KG1 (cell line): ENCODE measurements at regions not wholly inside any gene's neighbourhood (a gene's known extent, or its start where the extent isn't known, plus 50 kb on each side); places are given as distances from the start of the nearest gene placed in this dataset.
"Not testable (repeated sequence)": the region's sequence is repeated elsewhere in the genome, so short reads cannot be mapped to it uniquely, and the experiment has no call there.

ENCODE experiments used
- DNase-seq: peaks from one replicate; lab custom pipeline; 2025; lab: John Stamatoyannopoulos, UW

GRCh38 chr6:150767571-150768018 lies 97.9 kb upstream of the MTHFD1L start:
- DNase-seq: no peak

- DNase-seq: no peak
These were observed 94.9 kb upstream of the MTHFD1L start for GRCh38 chr6:150770637-150771036.

- no peak for DNase-seq
These were observed 91.5 kb upstream of the MTHFD1L start for GRCh38 chr6:150773969-150774368.

- no peak for DNase-seq
These were observed 89.9 kb upstream of the MTHFD1L start for GRCh38 chr6:150775415-150776203.

GRCh38 chr6:150777736-150778135 lies 87.8 kb upstream of the MTHFD1L start:
- no peak for DNase-seq

GRCh38 chr6:150783813-150784212 lies 81.7 kb upstream of the MTHFD1L start:
- no peak for DNase-seq

- no peak for DNase-seq
These were observed 78.1 kb upstream of the MTHFD1L start for GRCh38 chr6:150787429-150787828.

- DNase-seq: no peak
These were observed 77.4 kb upstream of the MTHFD1L start for GRCh38 chr6:150788089-150788488.

GRCh38 chr6:150789906-150790305 lies 75.6 kb upstream of the MTHFD1L start:
- DNase-seq: not testable (repeated sequence)

- DNase-seq: no peak
These were observed 73.8 kb upstream of the MTHFD1L start for GRCh38 chr6:150791717-150792116.

GRCh38 chr6:150797949-150798348 lies 67.6 kb upstream of the MTHFD1L start:
- DNase-seq: no peak

- no peak for DNase-seq
These were observed 66.2 kb upstream of the MTHFD1L start for GRCh38 chr6:150799276-150799805.

- DNase-seq: no peak
These were observed 64.7 kb upstream of the MTHFD1L start for GRCh38 chr6:150800674-150801314.

GRCh38 chr6:150806790-150807189 lies 58.7 kb upstream of the MTHFD1L start:
- no peak for DNase-seq

- no peak for DNase-seq
These were observed 52.0 kb upstream of the MTHFD1L start for GRCh38 chr6:150813319-150813992.

- no peak for DNase-seq
These were observed 51.5 kb upstream of the MTHFD1L start for GRCh38 chr6:150813993-150814359.
